ENCODE measurements at regions not wholly inside any gene's neighbourhood (a gene's known extent, or its start where the extent isn't known, plus 50 kb on each side); places are given as distances from the start of the nearest gene placed in this dataset.
"Not testable (repeated sequence)": the region's sequence is repeated elsewhere in the genome, so short reads cannot be mapped to it uniquely, and the experiment has no call there.

DNA sequence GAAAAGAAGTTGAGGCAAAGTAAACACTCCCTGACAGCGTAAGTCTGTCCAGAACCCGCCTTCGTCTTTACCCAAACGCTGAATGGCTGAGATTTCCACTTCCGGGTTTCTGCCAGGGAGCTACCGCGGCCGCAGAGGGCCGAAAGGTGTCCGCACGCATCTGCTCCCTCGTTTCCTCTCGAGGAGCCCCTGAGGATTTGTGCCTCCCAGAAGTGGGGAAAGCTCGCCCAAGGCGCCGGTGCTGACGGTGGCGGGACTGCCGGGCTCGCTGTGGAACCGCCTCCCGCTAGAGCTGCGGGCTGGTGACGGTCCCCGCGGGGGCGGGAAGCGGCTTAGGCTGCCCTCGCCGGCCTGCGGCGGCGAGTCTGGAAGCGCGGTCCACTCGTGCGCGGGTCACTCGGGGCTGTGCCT, 1760.2 kb upstream of the DEFB115 start:
- Mint-ChIP-seq H3K36me3 (ENCODE audit: low read depth) (no peaks in the 10 kb centered on the region), H3K27me3 (ENCODE audit: insufficient read depth) (no peaks in the 10 kb centered on the region), H3K4me3 (no peak overlapping the region), H3K9me3 (peaks cover 17% of the 10 kb centered on the region), H3K27ac (no peak overlapping the region), H3K4me1 (ENCODE audit: low read depth) (no peaks in the 10 kb centered on the region)
- DNase-seq: no peak
- TF ChIP-seq, protein P1, sequence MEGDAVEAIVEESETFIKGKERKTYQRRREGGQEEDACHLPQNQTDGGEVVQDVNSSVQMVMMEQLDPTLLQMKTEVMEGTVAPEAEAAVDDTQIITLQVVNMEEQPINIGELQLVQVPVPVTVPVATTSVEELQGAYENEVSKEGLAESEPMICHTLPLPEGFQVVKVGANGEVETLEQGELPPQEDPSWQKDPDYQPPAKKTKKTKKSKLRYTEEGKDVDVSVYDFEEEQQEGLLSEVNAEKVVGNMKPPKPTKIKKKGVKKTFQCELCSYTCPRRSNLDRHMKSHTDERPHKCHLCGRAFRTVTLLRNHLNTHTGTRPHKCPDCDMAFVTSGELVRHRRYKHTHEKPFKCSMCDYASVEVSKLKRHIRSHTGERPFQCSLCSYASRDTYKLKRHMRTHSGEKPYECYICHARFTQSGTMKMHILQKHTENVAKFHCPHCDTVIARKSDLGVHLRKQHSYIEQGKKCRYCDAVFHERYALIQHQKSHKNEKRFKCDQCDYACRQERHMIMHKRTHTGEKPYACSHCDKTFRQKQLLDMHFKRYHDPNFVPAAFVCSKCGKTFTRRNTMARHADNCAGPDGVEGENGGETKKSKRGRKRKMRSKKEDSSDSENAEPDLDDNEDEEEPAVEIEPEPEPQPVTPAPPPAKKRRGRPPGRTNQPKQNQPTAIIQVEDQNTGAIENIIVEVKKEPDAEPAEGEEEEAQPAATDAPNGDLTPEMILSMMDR (IDR thresholded peaks at IDR 0.05): no peak

DNA sequence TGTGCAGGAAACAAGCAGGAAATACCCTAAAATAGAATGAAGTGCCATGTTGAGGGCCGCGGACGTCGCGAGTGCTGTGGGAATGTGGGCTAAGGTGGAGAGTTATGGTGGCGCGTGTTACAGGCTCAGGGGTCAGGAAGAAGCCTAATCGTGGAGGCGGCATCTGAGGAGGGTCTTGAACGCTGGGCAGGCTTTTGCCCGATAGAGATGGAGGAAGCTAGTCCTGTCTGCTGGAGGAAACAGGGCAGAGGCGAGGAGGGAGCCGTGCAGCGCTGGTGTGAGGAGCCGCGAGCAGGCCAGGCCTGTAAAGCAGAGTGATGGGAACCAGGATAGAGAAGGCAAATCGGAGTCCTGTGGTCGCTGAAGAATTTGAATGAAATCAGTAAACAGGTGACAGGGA, 1759.8 kb upstream of the DEFB115 start:
- not testable (repeated sequence) for H3K27ac Mint-ChIP-seq; H3K4me1 Mint-ChIP-seq (ENCODE audit: low read depth); H3K27me3 Mint-ChIP-seq (ENCODE audit: insufficient read depth); H3K4me3 Mint-ChIP-seq; H3K36me3 Mint-ChIP-seq (ENCODE audit: low read depth); DNase-seq
- peaks cover 17% of the 10 kb centered on the region for H3K9me3 Mint-ChIP-seq

DNA sequence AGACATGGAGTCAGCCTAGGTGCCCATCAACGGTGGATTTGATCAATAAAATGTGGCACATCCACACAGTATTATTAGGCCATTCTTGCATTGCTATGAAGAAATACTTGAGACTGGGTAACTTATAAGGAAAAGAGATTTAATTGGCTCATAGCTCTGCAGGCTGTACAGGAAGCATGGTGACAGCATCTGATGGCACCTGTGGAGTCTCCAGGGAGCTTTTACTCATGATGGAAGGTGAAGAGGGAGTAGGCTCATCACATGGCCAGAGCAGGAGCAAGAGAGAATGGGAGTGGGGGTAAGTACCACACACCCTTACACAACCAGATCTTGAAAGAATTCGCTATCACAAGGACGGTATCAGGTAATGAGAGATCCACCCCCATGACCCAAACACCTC, 1756.7 kb upstream of the DEFB115 start:
- DNase-seq; H3K27me3 Mint-ChIP-seq (ENCODE audit: insufficient read depth); H3K4me1 Mint-ChIP-seq (ENCODE audit: low read depth); H3K27ac Mint-ChIP-seq; H3K9me3 Mint-ChIP-seq; H3K4me3 Mint-ChIP-seq; H3K36me3 Mint-ChIP-seq (ENCODE audit: low read depth): not testable (repeated sequence)

DNA sequence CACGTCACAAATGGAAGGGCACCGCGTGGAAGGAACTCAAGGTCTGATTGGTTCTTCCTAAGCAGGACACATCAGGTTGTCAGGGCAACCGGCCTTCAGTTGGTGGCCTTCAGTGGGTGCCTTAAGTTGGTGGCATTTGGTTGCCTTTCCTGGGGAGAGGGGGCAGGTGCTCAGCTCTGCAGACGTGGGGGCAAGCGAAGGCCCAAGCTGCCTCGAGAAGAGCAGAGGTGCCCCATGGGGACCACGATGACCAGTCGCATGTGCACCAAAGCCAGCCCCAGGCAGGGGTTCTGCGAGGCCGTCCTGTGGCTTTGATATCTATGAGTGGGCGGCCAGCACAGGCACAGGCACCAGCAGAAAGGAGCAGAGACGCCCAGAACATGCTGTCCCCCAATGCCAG, 1742.8 kb upstream of the DEFB115 start:
- H3K4me3 Mint-ChIP-seq; H3K4me1 Mint-ChIP-seq (ENCODE audit: low read depth); DNase-seq; H3K27me3 Mint-ChIP-seq (ENCODE audit: insufficient read depth); H3K27ac Mint-ChIP-seq; H3K36me3 Mint-ChIP-seq (ENCODE audit: low read depth): not testable (repeated sequence)
- H3K9me3 Mint-ChIP-seq: peaks cover 40% of the 10 kb centered on the region

DNA sequence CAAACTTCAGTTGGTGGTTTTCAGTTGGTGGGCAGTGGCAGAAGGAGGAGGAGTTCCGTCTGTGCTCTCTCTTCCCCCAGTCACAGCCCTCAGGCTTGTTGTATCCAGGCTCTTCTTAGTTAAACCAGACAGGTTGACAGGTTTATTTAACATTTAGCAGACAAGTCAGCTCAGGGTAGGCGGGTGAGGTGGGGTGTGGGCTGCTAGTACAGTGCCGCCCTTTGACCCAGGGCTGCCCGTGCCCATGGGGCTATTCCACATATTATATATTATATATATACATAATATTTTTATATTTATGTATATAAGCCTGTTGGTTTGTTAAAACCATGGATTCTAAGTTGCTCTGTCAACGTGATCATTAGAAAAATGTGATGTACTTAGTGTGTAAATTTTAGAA, 1740.6 kb upstream of the DEFB115 start:
- not testable (repeated sequence) for DNase-seq; H3K36me3 Mint-ChIP-seq (ENCODE audit: low read depth); H3K4me3 Mint-ChIP-seq; H3K27me3 Mint-ChIP-seq (ENCODE audit: insufficient read depth); H3K4me1 Mint-ChIP-seq (ENCODE audit: low read depth); H3K27ac Mint-ChIP-seq
- peaks cover 40% of the 10 kb centered on the region for H3K9me3 Mint-ChIP-seq

DNA sequence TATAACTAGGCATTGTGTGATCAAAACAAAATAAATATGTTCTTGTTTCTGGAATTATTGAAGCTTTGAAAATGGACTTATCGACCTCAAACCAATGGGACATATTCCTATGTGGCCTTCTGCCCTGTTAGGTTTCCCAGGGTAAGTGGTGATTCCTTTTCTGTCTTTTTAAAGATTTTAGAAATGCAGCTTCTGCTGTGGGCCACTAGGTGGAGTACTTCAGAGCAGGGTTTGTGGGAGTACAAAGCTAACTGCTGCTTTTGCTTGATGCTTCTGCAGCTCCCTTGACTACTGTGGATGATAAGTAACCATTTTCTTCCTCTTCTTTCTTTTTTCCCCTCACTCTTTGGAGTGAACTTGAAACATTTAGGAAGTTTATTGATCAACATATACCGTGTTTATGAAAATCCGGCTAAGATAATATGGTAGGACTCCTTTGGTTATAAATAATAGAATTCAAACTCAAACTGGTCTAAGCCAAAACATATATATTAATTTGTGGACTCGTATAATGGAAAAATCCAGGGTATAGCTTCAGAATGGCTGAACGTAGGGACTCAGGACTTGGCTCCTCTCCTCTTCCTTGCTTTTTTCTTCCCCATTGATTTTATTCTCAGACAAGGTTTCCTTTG, 1737.7 kb upstream of the DEFB115 start:
- DNase-seq; H3K4me3 Mint-ChIP-seq; H3K36me3 Mint-ChIP-seq (ENCODE audit: low read depth); H3K4me1 Mint-ChIP-seq (ENCODE audit: low read depth); H3K27me3 Mint-ChIP-seq (ENCODE audit: insufficient read depth); H3K27ac Mint-ChIP-seq: not testable (repeated sequence)
- TF ChIP-seq, protein P1 (IDR thresholded peaks at IDR 0.05): peak; percentile 74
- H3K9me3 Mint-ChIP-seq: peaks cover 16% of the 10 kb centered on the region

DNA sequence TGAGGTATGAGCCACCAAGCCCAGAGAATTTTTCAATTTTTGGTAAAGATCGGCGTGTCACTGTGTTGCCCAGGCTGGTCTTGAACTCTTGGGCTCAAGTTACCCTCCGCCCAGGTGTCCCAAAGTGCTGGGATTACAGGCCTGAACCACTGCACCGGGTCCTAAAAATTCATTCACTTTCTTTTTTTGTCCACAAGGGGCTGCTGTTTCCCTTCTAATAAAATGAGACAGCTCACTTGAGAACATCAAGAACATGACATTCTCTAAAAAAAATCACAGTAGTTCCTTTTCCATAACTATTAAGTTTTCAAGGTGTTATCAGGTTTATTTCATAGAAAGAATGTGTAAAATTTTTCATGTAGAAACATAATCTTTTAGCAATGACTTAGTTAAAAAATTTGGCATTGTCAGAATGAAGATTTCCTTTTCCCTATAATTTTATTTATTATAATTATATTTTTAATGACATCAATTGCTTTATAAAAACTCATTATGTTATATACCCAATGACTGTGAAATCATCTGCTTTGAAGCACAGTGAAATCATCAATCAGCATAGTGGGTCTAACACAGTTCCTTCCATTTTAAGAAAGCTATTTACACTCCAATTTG, 1723.8 kb upstream of the DEFB115 start:
- H3K4me3 Mint-ChIP-seq; H3K27me3 Mint-ChIP-seq (ENCODE audit: insufficient read depth); H3K36me3 Mint-ChIP-seq (ENCODE audit: low read depth); H3K27ac Mint-ChIP-seq; H3K4me1 Mint-ChIP-seq (ENCODE audit: low read depth); H3K9me3 Mint-ChIP-seq: not testable (repeated sequence)
- TF ChIP-seq, protein P1 (IDR thresholded peaks at IDR 0.05): peak; percentile 74
- peak; percentile 28 for DNase-seq

DNA sequence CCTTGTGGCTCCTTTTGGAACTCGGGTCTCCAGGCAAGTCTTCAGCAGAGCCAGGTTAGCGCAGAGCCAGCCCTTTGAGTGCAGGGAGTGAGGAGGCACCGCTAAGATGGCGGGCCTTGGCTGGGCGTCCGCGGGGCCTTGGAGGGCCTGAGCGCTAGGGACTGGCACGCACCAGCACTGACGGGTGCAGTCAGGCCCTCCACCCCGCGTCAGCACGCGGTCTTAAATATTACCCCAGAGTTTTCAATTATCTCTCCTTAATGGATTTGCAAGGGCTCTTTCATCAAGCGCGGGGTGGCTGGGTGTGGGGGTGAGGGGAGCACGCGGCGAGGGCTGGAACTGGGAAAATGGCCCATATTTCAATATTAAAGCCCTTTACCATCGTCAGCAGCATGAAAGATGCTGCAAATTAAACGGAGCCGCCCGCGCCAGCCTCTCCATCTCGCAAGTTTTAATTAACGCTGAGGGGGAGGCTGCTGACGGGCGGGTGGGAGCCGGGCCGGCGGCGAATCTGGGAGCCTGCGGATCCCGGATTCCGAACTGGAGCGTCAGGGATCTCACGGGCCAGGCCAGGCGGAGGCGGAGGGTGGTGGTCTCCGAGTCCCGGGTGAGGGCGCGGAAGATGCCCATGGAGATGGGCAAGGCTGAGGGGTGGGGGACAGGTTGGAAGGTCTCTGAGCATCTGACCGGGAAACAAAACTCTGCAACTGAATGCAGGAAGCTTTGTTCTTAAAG, 1690.4 kb upstream of the DEFB115 start:
- not testable (repeated sequence) for H3K4me1 Mint-ChIP-seq (ENCODE audit: low read depth); H3K4me3 Mint-ChIP-seq; H3K36me3 Mint-ChIP-seq (ENCODE audit: low read depth); DNase-seq; H3K27me3 Mint-ChIP-seq (ENCODE audit: insufficient read depth); H3K27ac Mint-ChIP-seq
- H3K9me3 Mint-ChIP-seq: peaks cover 22% of the 10 kb centered on the region

DNA sequence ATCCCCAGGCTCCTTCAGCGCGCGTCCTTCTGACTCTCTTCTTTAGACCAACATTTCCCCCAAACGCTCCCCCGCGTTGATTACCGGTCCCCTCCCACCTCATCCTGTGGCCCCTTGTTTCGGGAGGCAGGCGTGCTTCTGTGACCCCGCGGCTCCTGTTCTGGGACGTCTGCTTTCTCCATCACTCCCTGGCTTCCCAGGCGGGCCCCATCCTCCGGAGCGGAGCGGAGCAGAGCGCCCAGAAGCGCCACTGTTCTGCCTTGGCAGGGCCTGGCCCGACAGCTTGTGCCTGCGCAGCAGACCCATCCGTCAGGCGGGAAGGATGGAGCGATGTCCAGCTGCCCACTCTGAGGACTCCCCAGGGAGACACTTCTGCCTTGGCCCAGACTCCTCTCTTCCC, 1689.8 kb upstream of the DEFB115 start:
- not testable (repeated sequence) for DNase-seq; H3K4me1 Mint-ChIP-seq (ENCODE audit: low read depth); H3K27ac Mint-ChIP-seq; H3K4me3 Mint-ChIP-seq; H3K27me3 Mint-ChIP-seq (ENCODE audit: insufficient read depth); H3K36me3 Mint-ChIP-seq (ENCODE audit: low read depth)
- H3K9me3 Mint-ChIP-seq: peaks cover 22% of the 10 kb centered on the region

DNA sequence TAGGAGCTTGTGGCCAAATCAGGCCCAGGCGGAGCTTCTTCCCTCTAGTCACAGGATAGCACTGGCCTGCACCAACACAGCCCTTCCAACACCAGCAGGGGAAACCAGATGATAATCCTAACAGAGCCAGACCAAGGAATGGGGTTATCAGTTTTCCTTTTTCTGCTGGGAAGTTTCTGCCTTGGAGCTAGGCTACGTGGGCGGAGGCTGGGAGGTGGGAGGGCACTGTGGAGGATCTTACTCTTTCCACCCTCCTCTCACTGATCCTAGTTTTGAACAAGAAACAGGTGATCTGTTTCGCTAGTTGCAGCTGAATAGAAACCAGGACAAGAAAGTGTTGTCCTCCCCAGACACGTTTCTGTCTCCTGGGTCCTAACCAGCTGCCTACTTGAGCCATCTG, 1687.3 kb upstream of the DEFB115 start:
- H3K4me1 Mint-ChIP-seq (ENCODE audit: low read depth); H3K36me3 Mint-ChIP-seq (ENCODE audit: low read depth); H3K27ac Mint-ChIP-seq; DNase-seq; H3K27me3 Mint-ChIP-seq (ENCODE audit: insufficient read depth); H3K4me3 Mint-ChIP-seq: not testable (repeated sequence)
- peaks cover 22% of the 10 kb centered on the region for H3K9me3 Mint-ChIP-seq

DNA sequence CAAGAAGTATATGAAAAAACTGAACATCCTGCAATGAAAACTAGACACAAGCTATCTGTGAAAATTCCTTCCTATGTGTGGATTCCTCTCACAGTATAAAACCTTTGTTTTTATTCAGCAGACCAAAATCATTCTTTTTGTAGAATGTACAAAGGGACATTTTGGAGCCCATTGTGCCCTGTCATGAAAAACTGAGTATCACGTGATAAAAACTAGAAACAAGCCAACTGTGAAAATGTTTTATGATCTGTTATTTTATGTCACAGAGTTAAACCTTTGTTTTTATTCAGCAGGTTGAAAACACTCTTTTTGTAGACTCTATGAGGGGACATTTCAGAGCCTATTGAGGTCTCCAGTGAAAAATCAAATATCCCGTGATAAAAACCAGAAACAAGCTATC, 1667.9 kb upstream of the DEFB115 start:
- H3K36me3 Mint-ChIP-seq (ENCODE audit: low read depth); H3K9me3 Mint-ChIP-seq; H3K4me3 Mint-ChIP-seq; H3K4me1 Mint-ChIP-seq (ENCODE audit: low read depth); H3K27ac Mint-ChIP-seq; H3K27me3 Mint-ChIP-seq (ENCODE audit: insufficient read depth); DNase-seq: not testable (repeated sequence)
